BE2C (cell line): ENCODE measurements at regions not wholly inside any gene's neighbourhood (a gene's known extent, or its start where the extent isn't known, plus 50 kb on each side); places are given as distances from the start of the nearest gene placed in this dataset.
"Not testable (repeated sequence)": the region's sequence is repeated elsewhere in the genome, so short reads cannot be mapped to it uniquely, and the experiment has no call there.

ENCODE experiments used
- DNase-seq: peaks from one replicate; pipeline ENCODE4 v3.0.0-alpha.2; 2020
- H3K27me3 ChIP-seq: fragments of 250-450 bp; sonication (Bioruptor Pico); 2 replicates; pipeline ENCODE4 v1.5.1; 2020; ENCODE audit warnings: mild to moderate bottlenecking
- H3K36me3 ChIP-seq: fragments of 250-450 bp; sonication (Bioruptor Pico); 2 replicates; pipeline ENCODE4 v1.5.1; 2020; ENCODE audit warnings: mild to moderate bottlenecking
- H3K4me1 ChIP-seq: fragments of 250-450 bp; sonication (Bioruptor Pico); 2 replicates; pipeline ENCODE4 v1.5.1; 2020
- H3K4me3 ChIP-seq: 2 replicates; pipeline ENCODE4 v1.5.1; 2011; ENCODE audit warnings: low read depth, low read length
- H3K9me3 ChIP-seq: fragments of 250-450 bp; sonication (Bioruptor Pico); 2 replicates; pipeline ENCODE4 v1.5.1; 2020
- TF ChIP-seq, protein P1 (sequence below): IDR thresholded peaks from 2 replicates; pipeline ENCODE4 v1.5.1; 2012; ENCODE audit warnings: mild to moderate bottlenecking, low read depth, low read length

DNA sequence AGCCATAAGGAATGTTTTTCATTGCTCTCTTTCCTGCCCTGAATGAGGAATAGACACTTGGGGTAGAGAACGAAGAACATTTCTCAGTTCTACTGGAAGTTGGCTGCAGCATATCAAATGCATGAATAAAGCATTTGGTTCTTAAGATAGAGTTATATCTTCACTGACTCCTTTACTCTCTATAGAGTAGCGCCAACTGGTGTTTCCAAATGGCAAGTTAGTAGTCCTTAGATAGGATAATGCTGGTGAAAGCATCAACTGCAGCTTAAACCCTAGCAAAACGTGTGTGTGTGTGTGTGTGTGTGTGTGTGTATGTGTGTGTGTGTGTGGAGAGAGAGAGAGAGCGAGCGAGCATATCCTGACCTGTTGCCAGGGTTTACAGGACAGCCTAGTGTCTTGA, 62.2 kb upstream of the FRMPD4 start:
- TF ChIP-seq, protein P1, sequence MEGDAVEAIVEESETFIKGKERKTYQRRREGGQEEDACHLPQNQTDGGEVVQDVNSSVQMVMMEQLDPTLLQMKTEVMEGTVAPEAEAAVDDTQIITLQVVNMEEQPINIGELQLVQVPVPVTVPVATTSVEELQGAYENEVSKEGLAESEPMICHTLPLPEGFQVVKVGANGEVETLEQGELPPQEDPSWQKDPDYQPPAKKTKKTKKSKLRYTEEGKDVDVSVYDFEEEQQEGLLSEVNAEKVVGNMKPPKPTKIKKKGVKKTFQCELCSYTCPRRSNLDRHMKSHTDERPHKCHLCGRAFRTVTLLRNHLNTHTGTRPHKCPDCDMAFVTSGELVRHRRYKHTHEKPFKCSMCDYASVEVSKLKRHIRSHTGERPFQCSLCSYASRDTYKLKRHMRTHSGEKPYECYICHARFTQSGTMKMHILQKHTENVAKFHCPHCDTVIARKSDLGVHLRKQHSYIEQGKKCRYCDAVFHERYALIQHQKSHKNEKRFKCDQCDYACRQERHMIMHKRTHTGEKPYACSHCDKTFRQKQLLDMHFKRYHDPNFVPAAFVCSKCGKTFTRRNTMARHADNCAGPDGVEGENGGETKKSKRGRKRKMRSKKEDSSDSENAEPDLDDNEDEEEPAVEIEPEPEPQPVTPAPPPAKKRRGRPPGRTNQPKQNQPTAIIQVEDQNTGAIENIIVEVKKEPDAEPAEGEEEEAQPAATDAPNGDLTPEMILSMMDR, result no peak
- Histone ChIP-seq H3K4me1 (no peaks in the 10 kb centered on the region), H3K36me3 (no peaks in the 10 kb centered on the region), H3K4me3 (no peak overlapping the region), H3K9me3 (no peaks in the 10 kb centered on the region), H3K27me3 (no peaks in the 10 kb centered on the region)
- no peak for DNase-seq

GRCh38 chrX:12080265-12080664, 58.0 kb upstream of the FRMPD4 start:
- Histone ChIP-seq H3K36me3 (no peaks in the 10 kb centered on the region), H3K27me3 (no peaks in the 10 kb centered on the region), H3K4me1 (no peaks in the 10 kb centered on the region), H3K4me3 (no peak overlapping the region), H3K9me3 (no peaks in the 10 kb centered on the region)
- no peak for DNase-seq
- TF ChIP-seq, protein P1, result peak; percentile 36

GRCh38 chrX:12082959-12083358, 55.3 kb upstream of the FRMPD4 start:
- not testable (repeated sequence) for H3K27me3 ChIP-seq, H3K9me3 ChIP-seq

More at GRCh38 chrX:12082959-12083358, 55.3 kb upstream of the FRMPD4 start:
- H3K4me1 ChIP-seq, H3K4me3 ChIP-seq, H3K36me3 ChIP-seq, DNase-seq: not testable (repeated sequence)
